H9 (cell line): ENCODE measurements at regions not wholly inside any gene's neighbourhood (a gene's known extent, or its start where the extent isn't known, plus 50 kb on each side); places are given as distances from the start of the nearest gene placed in this dataset.

Experiments
- DNase-seq: peaks from one replicate; pipeline ENCODE4 v3.0.0-alpha.2; 2017
- H2AFZ ChIP-seq: one replicate; pipeline ENCODE4 v1.6.1; 2013; ENCODE audit warnings: mild to moderate bottlenecking, low read length, control low read depth, moderate library complexity
- H2AK5ac ChIP-seq: 2 replicates; pipeline ENCODE4 v1.6.1; 2013; ENCODE audit warnings: low read length, control low read depth, mixed read lengths; ENCODE audit not compliant: insufficient read length
- H2BK120ac ChIP-seq: one replicate; pipeline ENCODE4 v1.6.1; 2013; ENCODE audit warnings: low read depth, mild to moderate bottlenecking, low read length, control low read depth, inconsistent platforms; ENCODE audit not compliant: poor library complexity, severe bottlenecking
- H2BK12ac ChIP-seq: 2 replicates; pipeline ENCODE4 v1.6.1; 2013; ENCODE audit warnings: low read length, control low read depth, mixed read lengths, low read depth; ENCODE audit not compliant: insufficient read length
- H2BK15ac ChIP-seq: 2 replicates; pipeline ENCODE4 v1.6.1; 2013; ENCODE audit warnings: low read depth, low read length, control low read depth
- H2BK20ac ChIP-seq: one replicate; pipeline ENCODE4 v1.6.1; 2013; ENCODE audit warnings: low read depth, mild to moderate bottlenecking, low read length, control low read depth, inconsistent platforms; ENCODE audit not compliant: poor library complexity, severe bottlenecking
- H2BK5ac ChIP-seq: 2 replicates; pipeline ENCODE4 v1.6.1; 2013; ENCODE audit warnings: low read length, control low read depth, mixed read lengths; ENCODE audit not compliant: insufficient read length
- H3K14ac ChIP-seq: 2 replicates; pipeline ENCODE4 v1.6.1; 2013; ENCODE audit warnings: low read length, control low read depth; ENCODE audit not compliant: insufficient read depth
- H3K18ac ChIP-seq: 2 replicates; pipeline ENCODE4 v1.6.1; 2013; ENCODE audit warnings: low read depth, mild to moderate bottlenecking, mixed read lengths, low read length, control low read depth; ENCODE audit not compliant: insufficient read length
- H3K23ac ChIP-seq: 2 replicates; pipeline ENCODE4 v1.6.1; 2013; ENCODE audit warnings: low read length, control low read depth, mixed read lengths, low read depth; ENCODE audit not compliant: insufficient read length
- H3K23me2 ChIP-seq: 2 replicates; pipeline ENCODE4 v1.6.1; 2013; ENCODE audit warnings: low read depth, mild to moderate bottlenecking, mixed read lengths, low read length, control low read depth; ENCODE audit not compliant: insufficient read length, poor library complexity, severe bottlenecking
- H3K27ac ChIP-seq: 2 replicates; pipeline ENCODE4 v1.5.1; 2013; ENCODE audit warnings: low read length, control low read depth, mixed read lengths, low read depth; ENCODE audit not compliant: insufficient read length
- H3K27me3 ChIP-seq: 2 replicates; pipeline ENCODE4 v1.6.1; 2013; ENCODE audit warnings: low read length, control low read depth, inconsistent platforms; ENCODE audit not compliant: insufficient read depth
- H3K4ac ChIP-seq: 2 replicates; pipeline ENCODE4 v1.6.1; 2013; ENCODE audit warnings: low read depth, mild to moderate bottlenecking, control low read depth, inconsistent platforms, low read length, moderate library complexity
- H3K4me1 ChIP-seq: 2 replicates; pipeline ENCODE4 v1.6.1; 2013; ENCODE audit warnings: low read length, control low read depth, inconsistent platforms; ENCODE audit not compliant: insufficient read depth
- H3K4me2 ChIP-seq: 2 replicates; pipeline ENCODE4 v1.6.1; 2013; ENCODE audit warnings: low read length, control low read depth, mixed read lengths; ENCODE audit not compliant: insufficient read length, insufficient read depth
- H3K56ac ChIP-seq: 2 replicates; pipeline ENCODE4 v1.6.1; 2013; ENCODE audit warnings: low read depth, mild to moderate bottlenecking, mixed read lengths, low read length, control low read depth; ENCODE audit not compliant: insufficient read length
- H3K79me1 ChIP-seq: 2 replicates; pipeline ENCODE4 v1.6.1; 2013; ENCODE audit warnings: low read depth, mild to moderate bottlenecking, moderate library complexity, low read length, control low read depth, inconsistent platforms; ENCODE audit not compliant: insufficient read depth, poor library complexity, severe bottlenecking
- H3K79me2 ChIP-seq: 2 replicates; pipeline ENCODE4 v1.6.1; 2013; ENCODE audit warnings: low read length, control low read depth, inconsistent platforms; ENCODE audit not compliant: insufficient read depth
- H3K9ac ChIP-seq: 2 replicates; pipeline ENCODE4 v1.6.1; 2013; ENCODE audit warnings: low read length, control low read depth, mixed read lengths; ENCODE audit not compliant: insufficient read length; ENCODE audit errors: extremely low read depth
- H3K9me3 ChIP-seq: one replicate; pipeline ENCODE4 v1.6.1; 2013; ENCODE audit warnings: low read depth, low read length, inconsistent platforms; ENCODE audit not compliant: control insufficient read depth
- H3T11ph ChIP-seq: one replicate; pipeline ENCODE4 v1.6.1; 2013; ENCODE audit warnings: mild to moderate bottlenecking, low read length, control low read depth, inconsistent platforms
- H4K20me1 ChIP-seq: one replicate; pipeline ENCODE4 v1.6.1; 2013; ENCODE audit not compliant: control insufficient read depth, insufficient read length, insufficient read depth
- H4K5ac ChIP-seq: 2 replicates; pipeline ENCODE4 v1.6.1; 2013; ENCODE audit warnings: low read depth, mild to moderate bottlenecking, mixed read lengths, low read length, control low read depth; ENCODE audit not compliant: insufficient read length
- H4K8ac ChIP-seq: replicated peaks from 2 replicates; pipeline ENCODE4 v1.6.1; 2013; ENCODE audit warnings: low read length, control low read depth, mixed read lengths, low read depth; ENCODE audit not compliant: insufficient read length
- H4K91ac ChIP-seq: 2 replicates; pipeline ENCODE4 v1.6.1; 2013; ENCODE audit warnings: low read depth, mild to moderate bottlenecking, moderate library complexity, mixed read lengths, low read length, control low read depth; ENCODE audit not compliant: insufficient read length
- H3K27ac Mint-ChIP-seq, 3 experiments: 2 replicates in 2 of 3; 3 replicates in 1 of 3; pipeline ENCODE4 v1.8.0; 2020 to 2021; ENCODE audit warnings: mixed read lengths in 3 of 3, mild to moderate bottlenecking in 1 of 3, moderate library complexity in 1 of 3
- H3K27me3 Mint-ChIP-seq: 2 replicates; pipeline ENCODE4 v1.8.0; 2021; ENCODE audit warnings: low read depth, mild to moderate bottlenecking, moderate library complexity, mixed read lengths
- H3K36me3 Mint-ChIP-seq, 3 experiments: 2 replicates in 2 of 3; 3 replicates in 1 of 3; pipeline ENCODE4 v1.8.0; 2020 to 2021; ENCODE audit warnings: low read depth in 3 of 3, mixed read lengths in 3 of 3; ENCODE audit not compliant: insufficient read depth in 1 of 3
- H3K4me1 Mint-ChIP-seq, 2 experiments: 2 replicates each; pipeline ENCODE4 v1.8.0; 2020; ENCODE audit warnings: mixed read lengths in 2 of 2
- H3K4me3 Mint-ChIP-seq, 2 experiments: 2 replicates in 1 of 2; 3 replicates in 1 of 2; pipeline ENCODE4 v1.8.0; 2020 to 2021; ENCODE audit warnings: mild to moderate bottlenecking in 2 of 2, mixed read lengths in 2 of 2, moderate library complexity in 1 of 2
- H3K9me3 Mint-ChIP-seq, 2 experiments: 2 replicates in 1 of 2; 3 replicates in 1 of 2; pipeline ENCODE4 v1.8.0; 2020; ENCODE audit warnings: mild to moderate bottlenecking in 2 of 2, mixed read lengths in 2 of 2, moderate library complexity in 1 of 2
- CTCF ChIP-seq: fragments of 200-600 bp; sonication (generic); conservative IDR thresholded peaks from 3 replicates; pipeline ENCODE4 v1.8.0; 2021; ENCODE audit warnings: antibody characterized with exemption, mild to moderate bottlenecking
- WGBS: extraction: QIAGEN DNeasy Blood & Tissue Kit; methylation state at CpG from one replicate; pipeline ENCODE4 v1.1.7; 2013; ENCODE audit warnings: missing lambda C conversion rate, low lambda C conversion rate, mixed read lengths; ENCODE audit not compliant: insufficient read length; ENCODE audit errors: extremely low coverage; 5-methylcytosine and 5-hydroxymethylcytosine counted together

- H3K27ac ChIP-seq = no peak overlapping the region
- H2BK15ac ChIP-seq = no peak overlapping the region
- DNase-seq = no peak
- Mint-ChIP-seq H3K4me3 (no peak overlapping the region), H3K36me3 (peaks cover 0 to 1% (median 0%) of the 10 kb centered on the region in 3 experiments; a peak in 3 of 7 replicates), H3K27ac (no peak overlapping the region), H3K4me1 (no peaks in the 10 kb centered on the region), H3K9me3 (peaks cover 5 to 14% of the 10 kb centered on the region in 2 experiments; a peak in 3 of 5 replicates), H3K27me3 (no peaks in the 10 kb centered on the region)
- H3K18ac ChIP-seq = no peak overlapping the region
- no peak overlapping the region for H3K4ac ChIP-seq
- H2AK5ac ChIP-seq = no peak overlapping the region
- no peak overlapping the region for H2BK120ac ChIP-seq
- H3K9me3 ChIP-seq = no peaks in the 10 kb centered on the region
- no peaks in the 10 kb centered on the region for H3K79me2 ChIP-seq
- no peak overlapping the region for H3K9ac ChIP-seq
- no peak overlapping the region for H3K56ac ChIP-seq
- no peak overlapping the region for H4K8ac ChIP-seq
- H2BK5ac ChIP-seq = no peak overlapping the region
- no peak overlapping the region for H4K91ac ChIP-seq
- no peak overlapping the region for H3K23ac ChIP-seq
- H3K23me2 ChIP-seq = no peaks in the 10 kb centered on the region
- no peak overlapping the region for H3K14ac ChIP-seq
- no peak overlapping the region for H3T11ph ChIP-seq
- no peaks in the 10 kb centered on the region for H3K4me1 ChIP-seq
- no peak overlapping the region for H2AFZ ChIP-seq
- H3K27me3 ChIP-seq = no peaks in the 10 kb centered on the region
- H2BK12ac ChIP-seq = no peak overlapping the region
- no peak for TF ChIP-seq CTCF
- no peak overlapping the region for H3K4me2 ChIP-seq
- no peak overlapping the region for H4K5ac ChIP-seq
- no peak overlapping the region for H2BK20ac ChIP-seq
- H3K79me1 ChIP-seq = no peaks in the 10 kb centered on the region
- WGBS = no CpG with 5 or more reads among the region's 2 CpGs
- no peaks in the 10 kb centered on the region for H4K20me1 ChIP-seq
Observed at GRCh38 chr2:183859129-183859528, 734.9 kb downstream of the NUP35 start.
